PFSK-1 (cell line): ENCODE measurements at regions not wholly inside any gene's neighbourhood (a gene's known extent, or its start where the extent isn't known, plus 50 kb on each side); places are given as distances from the start of the nearest gene placed in this dataset.

Experiments
- FOXP2 ChIP-seq: optimal IDR thresholded peaks from 2 replicates; pipeline ENCODE3; 2011; ENCODE audit warnings: borderline replicate concordance, control low read depth, inconsistent platforms; ENCODE audit not compliant: insufficient read depth; ENCODE audit errors: extremely low read length, extremely low read depth
- POLR2AphosphoS5 ChIP-seq: IDR thresholded peaks from 2 replicates; pipeline ENCODE4 v1.6.1; 2012; ENCODE audit warnings: low read depth, mild to moderate bottlenecking, control low read depth, low read length, moderate library complexity
- SIN3A ChIP-seq: IDR thresholded peaks from 2 replicates; pipeline ENCODE4 v1.6.1; 2012; ENCODE audit warnings: mild to moderate bottlenecking, low read length, moderate library complexity, borderline replicate concordance; ENCODE audit not compliant: insufficient read depth
- TAF1 ChIP-seq: IDR thresholded peaks from 2 replicates; pipeline ENCODE4 v1.6.1; 2012; ENCODE audit warnings: low read length, control low read depth, borderline replicate concordance; ENCODE audit not compliant: insufficient read depth
- TF ChIP-seq, protein P1 (sequence below), 2 experiments: IDR thresholded peaks; 2 replicates each; pipeline versions ENCODE4 v1.6.1 to v1.8.0; 2011 to 2012; ENCODE audit warnings: low read depth in 2 of 2, low read length in 2 of 2, control low read depth in 1 of 2, inconsistent platforms in 1 of 2, mild to moderate bottlenecking in 1 of 2, moderate library complexity in 1 of 2; ENCODE audit not compliant: insufficient read depth in 1 of 2

DNA sequence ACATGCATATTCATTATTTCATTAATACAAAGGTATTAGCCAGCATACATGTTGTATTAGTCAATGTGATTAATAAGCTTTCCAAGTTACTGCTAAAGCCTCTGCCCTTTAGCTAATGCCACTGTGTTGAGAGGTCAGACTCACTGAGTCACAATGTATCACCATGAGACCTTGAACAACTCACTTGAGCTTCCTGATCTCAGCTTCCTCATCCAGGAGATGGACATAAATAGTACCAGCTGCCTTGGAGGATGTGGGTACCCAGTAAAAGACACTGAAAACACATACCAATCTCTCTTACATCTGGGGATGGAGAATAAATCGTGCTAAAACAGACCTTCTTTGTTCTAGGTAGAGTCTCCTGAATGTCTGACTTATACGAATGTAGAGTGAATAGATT is 224.6 kb downstream of the EPHA4 start:
- TF ChIP-seq SIN3A (no peak), POLR2AphosphoS5 (no peak), FOXP2 (no peak), TAF1 (no peak)

DNA sequence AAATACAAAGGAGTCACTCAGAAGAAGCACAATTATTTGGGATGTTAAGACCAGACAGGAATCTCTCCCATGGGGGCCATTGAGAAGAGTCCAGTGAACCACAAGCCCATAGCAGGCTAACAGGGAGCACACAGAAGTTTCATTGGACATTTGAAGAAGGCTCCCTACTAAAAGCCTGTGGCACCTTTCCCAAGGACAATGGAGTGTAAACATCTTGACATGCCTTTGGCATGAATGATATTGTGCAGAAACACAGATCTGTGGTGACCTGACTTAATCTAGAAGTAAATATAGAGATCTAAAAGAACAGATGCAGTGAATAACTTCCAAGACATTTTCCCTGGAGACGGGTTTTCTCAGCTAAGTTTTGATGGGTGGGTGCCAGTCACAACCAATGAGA is 221.5 kb downstream of the EPHA4 start:
- TF ChIP-seq POLR2AphosphoS5 = no peak
- no peak for TF ChIP-seq TAF1
- TF ChIP-seq, protein P1, sequence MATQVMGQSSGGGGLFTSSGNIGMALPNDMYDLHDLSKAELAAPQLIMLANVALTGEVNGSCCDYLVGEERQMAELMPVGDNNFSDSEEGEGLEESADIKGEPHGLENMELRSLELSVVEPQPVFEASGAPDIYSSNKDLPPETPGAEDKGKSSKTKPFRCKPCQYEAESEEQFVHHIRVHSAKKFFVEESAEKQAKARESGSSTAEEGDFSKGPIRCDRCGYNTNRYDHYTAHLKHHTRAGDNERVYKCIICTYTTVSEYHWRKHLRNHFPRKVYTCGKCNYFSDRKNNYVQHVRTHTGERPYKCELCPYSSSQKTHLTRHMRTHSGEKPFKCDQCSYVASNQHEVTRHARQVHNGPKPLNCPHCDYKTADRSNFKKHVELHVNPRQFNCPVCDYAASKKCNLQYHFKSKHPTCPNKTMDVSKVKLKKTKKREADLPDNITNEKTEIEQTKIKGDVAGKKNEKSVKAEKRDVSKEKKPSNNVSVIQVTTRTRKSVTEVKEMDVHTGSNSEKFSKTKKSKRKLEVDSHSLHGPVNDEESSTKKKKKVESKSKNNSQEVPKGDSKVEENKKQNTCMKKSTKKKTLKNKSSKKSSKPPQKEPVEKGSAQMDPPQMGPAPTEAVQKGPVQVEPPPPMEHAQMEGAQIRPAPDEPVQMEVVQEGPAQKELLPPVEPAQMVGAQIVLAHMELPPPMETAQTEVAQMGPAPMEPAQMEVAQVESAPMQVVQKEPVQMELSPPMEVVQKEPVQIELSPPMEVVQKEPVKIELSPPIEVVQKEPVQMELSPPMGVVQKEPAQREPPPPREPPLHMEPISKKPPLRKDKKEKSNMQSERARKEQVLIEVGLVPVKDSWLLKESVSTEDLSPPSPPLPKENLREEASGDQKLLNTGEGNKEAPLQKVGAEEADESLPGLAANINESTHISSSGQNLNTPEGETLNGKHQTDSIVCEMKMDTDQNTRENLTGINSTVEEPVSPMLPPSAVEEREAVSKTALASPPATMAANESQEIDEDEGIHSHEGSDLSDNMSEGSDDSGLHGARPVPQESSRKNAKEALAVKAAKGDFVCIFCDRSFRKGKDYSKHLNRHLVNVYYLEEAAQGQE (IDR thresholded peaks at IDR 0.05; ENCODE audit: insufficient read depth in 1 of 2, low read depth in 2 of 2, low read length in 2 of 2) = no peak
- no peak for TF ChIP-seq FOXP2
- TF ChIP-seq SIN3A = no peak

DNA sequence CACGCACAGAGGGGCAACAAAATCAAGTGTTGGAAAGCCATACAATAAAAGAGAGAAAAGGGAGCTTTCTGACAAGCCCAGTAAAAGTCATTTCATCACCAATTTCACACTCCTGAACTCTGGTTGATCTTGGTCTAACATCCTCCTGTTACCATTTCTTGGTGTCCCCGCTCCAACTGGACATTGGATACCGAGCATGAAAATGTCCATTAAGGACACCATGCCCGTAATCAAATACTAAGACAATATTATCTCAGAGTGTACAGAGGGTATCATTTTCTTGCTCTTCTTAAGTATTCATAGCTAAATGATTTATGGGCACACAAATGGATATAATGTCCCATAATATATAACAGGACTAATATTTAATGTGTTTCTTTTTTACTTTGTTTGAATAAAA is 218.9 kb downstream of the EPHA4 start:
- TF ChIP-seq TAF1 (no peak), FOXP2 (no peak), SIN3A (no peak), POLR2AphosphoS5 (no peak)
- TF ChIP-seq, protein P1 (IDR thresholded peaks at IDR 0.05; ENCODE audit: insufficient read depth in 1 of 2, low read depth in 2 of 2, low read length in 2 of 2) = no peak

DNA sequence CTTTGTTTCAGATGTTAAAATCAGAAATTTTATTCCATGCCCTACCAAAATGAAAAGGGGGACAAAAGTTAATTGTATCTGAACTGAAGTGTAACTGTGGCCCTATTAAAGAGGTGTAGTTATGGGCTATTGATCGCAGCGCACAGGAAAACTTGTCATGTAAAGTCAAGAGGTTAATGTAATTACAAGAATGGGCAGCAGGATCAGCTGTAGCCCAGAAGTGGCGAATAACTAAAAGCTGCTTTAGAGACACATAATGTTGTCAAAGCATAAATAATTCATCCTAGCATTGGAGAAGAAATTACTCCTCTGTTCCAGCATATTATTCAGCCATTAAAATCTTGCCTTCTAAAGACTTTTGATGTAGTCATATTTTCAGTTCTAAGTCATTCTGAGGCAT is 211.8 kb downstream of the EPHA4 start:
- TF ChIP-seq, protein P1 (IDR thresholded peaks at IDR 0.05; ENCODE audit: insufficient read depth in 1 of 2, low read depth in 2 of 2, low read length in 2 of 2) = no peak
- TF ChIP-seq FOXP2 = no peak
- no peak for TF ChIP-seq SIN3A
- no peak for TF ChIP-seq TAF1
- no peak for TF ChIP-seq POLR2AphosphoS5

DNA sequence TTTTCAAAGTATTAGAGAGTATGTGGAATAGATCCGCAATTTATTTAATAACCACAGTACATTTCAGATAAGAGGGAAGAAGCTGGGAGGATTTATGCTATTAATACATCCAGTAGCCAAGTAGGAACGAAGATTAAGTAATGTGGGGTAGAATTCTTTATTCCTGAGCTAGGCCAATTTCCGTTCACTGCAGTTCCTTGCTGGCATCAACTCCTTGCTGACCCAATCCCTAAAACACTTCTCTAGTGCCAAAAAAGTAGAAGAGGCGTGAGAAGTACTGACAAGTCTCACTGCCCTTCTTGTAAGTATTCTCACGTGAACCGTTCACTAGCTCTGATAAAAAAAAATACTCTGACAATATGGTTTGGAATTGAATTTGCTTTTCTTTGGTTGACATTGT is 211.4 kb downstream of the EPHA4 start:
- TF ChIP-seq, protein P1 (IDR thresholded peaks at IDR 0.05; ENCODE audit: insufficient read depth in 1 of 2, low read depth in 2 of 2, low read length in 2 of 2) = no peak
- no peak for TF ChIP-seq FOXP2
- TF ChIP-seq POLR2AphosphoS5 = no peak
- no peak for TF ChIP-seq SIN3A
- TF ChIP-seq TAF1 = no peak
